ENCODE measurements at regions not wholly inside any gene's neighbourhood (a gene's known extent, or its start where the extent isn't known, plus 50 kb on each side); places are given as distances from the start of the nearest gene placed in this dataset.

DNA sequence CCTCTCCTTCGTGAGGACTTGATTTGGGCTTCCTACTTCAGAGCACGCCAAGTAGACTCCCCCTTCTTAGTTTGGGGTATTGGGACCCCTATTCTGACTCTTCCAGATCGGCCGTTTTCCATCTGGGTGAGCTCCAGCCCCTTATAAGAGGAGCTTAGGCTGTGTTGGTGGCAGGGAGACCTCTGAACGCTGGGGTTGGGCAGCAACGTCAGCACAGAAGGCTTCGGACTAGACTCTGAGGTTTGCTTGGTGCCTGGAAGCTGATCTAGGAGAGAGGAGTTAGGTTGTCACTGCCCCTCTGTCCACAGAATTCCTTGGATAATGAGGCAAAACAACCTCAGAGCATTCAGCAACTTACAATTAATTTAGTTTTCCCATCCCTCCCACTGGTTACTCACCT lies 99.2 kb upstream of the RTL1 start:
- TF ChIP-seq CTCF (conservative IDR thresholded peaks at IDR 0.05; ENCODE audit: low read depth, low read length) (no peak), POLR2A (IDR thresholded peaks at IDR 0.05; ENCODE audit: low read depth, low read length) (no peak)
